ENCODE measurements at regions not wholly inside any gene's neighbourhood (a gene's known extent, or its start where the extent isn't known, plus 50 kb on each side); places are given as distances from the start of the nearest gene placed in this dataset.

DNA sequence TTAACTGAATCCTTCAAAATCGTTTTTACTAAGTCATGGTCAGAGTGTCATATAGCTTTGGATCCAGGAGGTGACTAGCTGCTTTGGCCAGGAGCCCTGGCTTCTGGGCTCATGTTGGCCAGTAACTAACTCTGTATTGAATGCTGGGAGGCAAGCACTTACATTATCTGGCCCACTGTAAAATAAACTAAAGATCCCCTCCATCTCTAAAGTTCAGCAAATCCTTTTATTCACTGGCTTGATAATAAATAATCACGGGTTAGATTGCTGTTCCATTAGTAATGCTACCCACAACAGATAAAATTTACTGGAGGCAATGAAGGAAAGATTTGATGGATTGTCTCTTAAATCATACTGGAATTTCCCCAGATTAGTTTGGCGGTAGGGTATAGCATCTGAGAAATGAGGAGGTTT is 382.2 kb upstream of the TLE4 start:
- H3K9ac ChIP-seq (ENCODE audit: low read depth in 1 of 2, low read length in 2 of 2) = no peak overlapping the region
- H3K4me3 ChIP-seq (ENCODE audit: low read length in 2 of 2) = no peak overlapping the region
- H3K27ac ChIP-seq (ENCODE audit: low read depth in 2 of 2, low read length in 2 of 2) = no peak overlapping the region
- H3K4me1 ChIP-seq (ENCODE audit: control insufficient read depth in 2 of 2, insufficient read depth in 2 of 2, low read length in 2 of 2) = no peaks in the 10 kb centered on the region
- H3K36me3 ChIP-seq (ENCODE audit: control insufficient read depth in 2 of 2, insufficient read depth in 2 of 2, low read length in 2 of 2) = no peaks in the 10 kb centered on the region
- H3K27me3 ChIP-seq (ENCODE audit: control insufficient read depth in 2 of 2, insufficient read depth in 2 of 2, low read length in 2 of 2) = no peaks in the 10 kb centered on the region
- no peaks in the 10 kb centered on the region for H3K9me3 ChIP-seq (ENCODE audit: control insufficient read depth in 2 of 2, low read length in 2 of 2)

DNA sequence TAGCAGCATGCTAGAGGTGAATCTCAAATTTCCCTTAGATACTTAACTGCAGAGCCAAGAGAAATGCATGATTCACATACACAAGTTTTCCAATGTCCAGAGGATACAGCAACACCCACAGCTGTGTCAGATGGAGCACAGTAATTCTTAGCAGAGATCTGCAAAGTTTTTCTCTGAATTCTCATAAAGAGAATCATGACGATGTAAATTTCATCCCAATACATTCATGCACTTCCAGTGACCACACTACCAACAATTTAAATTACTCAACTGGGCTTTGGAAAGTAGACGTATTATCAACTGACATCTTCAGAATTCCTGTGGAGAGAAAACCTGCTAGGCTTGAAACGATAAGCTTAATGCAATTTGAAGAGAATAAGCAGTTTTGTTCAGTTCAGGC is 378.8 kb upstream of the TLE4 start:
- Histone ChIP-seq H3K27ac (ENCODE audit: low read depth in 2 of 2, low read length in 2 of 2) (no peak overlapping the region), H3K9me3 (ENCODE audit: control insufficient read depth in 2 of 2, low read length in 2 of 2) (no peaks in the 10 kb centered on the region), H3K4me1 (ENCODE audit: control insufficient read depth in 2 of 2, insufficient read depth in 2 of 2, low read length in 2 of 2) (no peaks in the 10 kb centered on the region), H3K9ac (ENCODE audit: low read depth in 1 of 2, low read length in 2 of 2) (no peak overlapping the region), H3K27me3 (ENCODE audit: control insufficient read depth in 2 of 2, insufficient read depth in 2 of 2, low read length in 2 of 2) (no peaks in the 10 kb centered on the region), H3K4me3 (ENCODE audit: low read length in 2 of 2) (no peak overlapping the region), H3K36me3 (ENCODE audit: control insufficient read depth in 2 of 2, insufficient read depth in 2 of 2, low read length in 2 of 2) (no peaks in the 10 kb centered on the region)

DNA sequence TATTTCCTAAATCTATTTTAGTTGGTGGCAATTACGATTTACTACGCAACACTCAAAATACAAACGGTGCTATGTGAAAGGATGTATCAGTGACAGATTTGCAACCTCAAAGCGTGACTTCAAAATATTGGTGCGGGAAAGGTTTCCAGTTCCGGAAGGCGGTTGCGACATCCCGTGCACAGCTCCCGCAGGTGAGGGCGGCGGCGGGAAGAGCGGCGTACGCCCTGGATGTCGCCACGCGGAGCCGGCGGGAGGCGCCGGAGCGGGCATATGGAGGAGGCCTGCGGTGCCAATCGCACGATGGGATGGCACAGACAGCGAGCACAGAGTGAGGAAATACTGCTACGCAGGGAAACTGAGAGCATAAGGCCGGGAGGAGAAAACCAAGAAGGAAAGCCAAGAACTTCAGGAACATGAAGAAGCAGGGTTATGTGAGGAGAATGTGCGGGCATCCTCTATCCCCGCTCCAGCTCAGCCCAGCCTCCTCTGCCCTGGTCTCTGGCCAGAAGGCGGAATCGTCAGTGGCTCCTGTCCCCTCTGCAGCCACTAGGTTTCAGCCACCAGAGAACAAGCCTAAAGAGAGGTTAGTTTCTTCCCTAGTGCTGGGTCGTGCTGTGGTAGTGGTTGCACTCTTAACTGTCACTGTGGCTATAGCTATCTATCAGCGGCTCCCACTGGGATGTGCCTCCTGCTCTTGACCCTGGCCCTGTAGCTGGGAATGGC is 378.1 kb upstream of the TLE4 start:
- H3K36me3 ChIP-seq (ENCODE audit: control insufficient read depth in 2 of 2, insufficient read depth in 2 of 2, low read length in 2 of 2) = no peaks in the 10 kb centered on the region
- H3K9me3 ChIP-seq (ENCODE audit: control insufficient read depth in 2 of 2, low read length in 2 of 2) = no peaks in the 10 kb centered on the region
- H3K9ac ChIP-seq (ENCODE audit: low read depth in 1 of 2, low read length in 2 of 2) = no peak overlapping the region
- no peaks in the 10 kb centered on the region for H3K4me1 ChIP-seq (ENCODE audit: control insufficient read depth in 2 of 2, insufficient read depth in 2 of 2, low read length in 2 of 2)
- no peaks in the 10 kb centered on the region for H3K27me3 ChIP-seq (ENCODE audit: control insufficient read depth in 2 of 2, insufficient read depth in 2 of 2, low read length in 2 of 2)
- no peak overlapping the region for H3K4me3 ChIP-seq (ENCODE audit: low read length in 2 of 2)
- no peak overlapping the region for H3K27ac ChIP-seq (ENCODE audit: low read depth in 2 of 2, low read length in 2 of 2)

DNA sequence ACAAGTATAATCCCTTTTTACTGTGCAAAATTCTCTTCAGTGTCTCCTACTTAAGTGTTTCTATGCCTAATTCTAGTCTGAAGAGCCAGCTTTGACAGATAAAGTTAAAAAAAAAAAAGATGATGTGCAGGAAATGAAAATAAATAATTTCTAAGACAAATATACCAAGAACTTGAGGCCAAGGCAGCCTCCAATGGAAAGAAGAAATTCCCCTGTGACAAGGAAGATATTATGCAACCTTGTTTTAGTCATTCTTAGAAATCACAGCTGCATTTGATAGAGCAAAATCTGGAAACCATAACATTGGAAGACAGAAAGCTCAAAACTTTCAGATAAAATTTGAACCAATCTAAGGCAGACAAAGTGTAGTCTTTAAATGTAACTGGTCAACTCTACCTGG is 375.9 kb upstream of the TLE4 start:
- no peak overlapping the region for H3K9ac ChIP-seq (ENCODE audit: low read depth in 1 of 2, low read length in 2 of 2)
- no peaks in the 10 kb centered on the region for H3K36me3 ChIP-seq (ENCODE audit: control insufficient read depth in 2 of 2, insufficient read depth in 2 of 2, low read length in 2 of 2)
- H3K4me1 ChIP-seq (ENCODE audit: control insufficient read depth in 2 of 2, insufficient read depth in 2 of 2, low read length in 2 of 2) = no peaks in the 10 kb centered on the region
- no peak overlapping the region for H3K27ac ChIP-seq (ENCODE audit: low read depth in 2 of 2, low read length in 2 of 2)
- H3K27me3 ChIP-seq (ENCODE audit: control insufficient read depth in 2 of 2, insufficient read depth in 2 of 2, low read length in 2 of 2) = no peaks in the 10 kb centered on the region
- no peak overlapping the region for H3K4me3 ChIP-seq (ENCODE audit: low read length in 2 of 2)
- no peaks in the 10 kb centered on the region for H3K9me3 ChIP-seq (ENCODE audit: control insufficient read depth in 2 of 2, low read length in 2 of 2)

DNA sequence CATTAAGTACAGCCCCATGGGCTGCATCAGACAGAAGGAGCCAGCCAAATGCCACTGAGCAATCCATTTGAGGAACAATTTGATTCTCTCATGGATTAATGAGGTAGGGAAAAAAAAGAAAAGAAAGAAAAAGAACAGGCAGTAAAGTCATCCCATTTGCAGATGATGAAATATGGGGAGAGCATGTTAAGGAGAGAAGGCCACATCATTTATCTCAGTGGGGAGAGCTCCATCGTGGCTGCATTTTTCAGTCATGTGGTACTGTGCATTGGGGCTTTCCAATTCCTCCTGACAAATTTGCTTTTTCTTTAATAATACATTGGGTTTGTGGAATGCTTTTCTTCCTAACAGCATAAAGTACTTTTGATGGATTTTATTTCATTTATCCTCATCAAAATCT is 375.2 kb upstream of the TLE4 start:
- no peaks in the 10 kb centered on the region for H3K36me3 ChIP-seq (ENCODE audit: control insufficient read depth in 2 of 2, insufficient read depth in 2 of 2, low read length in 2 of 2)
- H3K4me1 ChIP-seq (ENCODE audit: control insufficient read depth in 2 of 2, insufficient read depth in 2 of 2, low read length in 2 of 2) = no peaks in the 10 kb centered on the region
- H3K27ac ChIP-seq (ENCODE audit: low read depth in 2 of 2, low read length in 2 of 2) = no peak overlapping the region
- no peaks in the 10 kb centered on the region for H3K27me3 ChIP-seq (ENCODE audit: control insufficient read depth in 2 of 2, insufficient read depth in 2 of 2, low read length in 2 of 2)
- no peak overlapping the region for H3K4me3 ChIP-seq (ENCODE audit: low read length in 2 of 2)
- H3K9me3 ChIP-seq (ENCODE audit: control insufficient read depth in 2 of 2, low read length in 2 of 2) = no peaks in the 10 kb centered on the region
- no peak overlapping the region for H3K9ac ChIP-seq (ENCODE audit: low read depth in 1 of 2, low read length in 2 of 2)

DNA sequence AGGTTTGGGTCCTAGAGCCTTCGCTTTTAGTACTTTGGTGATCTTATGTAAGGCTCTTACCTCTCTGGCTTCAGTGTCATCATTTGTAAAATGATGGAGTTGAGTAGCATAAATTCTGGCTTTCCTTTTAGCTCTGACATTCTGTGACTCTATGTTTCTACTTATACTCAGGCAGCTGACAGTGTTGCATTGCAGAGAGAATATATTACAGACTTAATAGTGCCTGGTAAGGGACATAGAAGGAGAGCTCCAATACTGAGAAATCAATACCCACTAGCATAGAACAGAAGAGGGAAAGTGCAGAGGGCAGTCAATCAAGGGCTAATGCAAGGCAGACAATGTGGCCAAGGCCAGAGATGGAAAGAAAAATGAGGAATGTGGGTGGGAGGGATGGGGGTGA is 371.4 kb upstream of the TLE4 start:
- Histone ChIP-seq H3K27me3 (ENCODE audit: control insufficient read depth in 2 of 2, insufficient read depth in 2 of 2, low read length in 2 of 2) (no peaks in the 10 kb centered on the region), H3K4me3 (ENCODE audit: low read length in 2 of 2) (no peak overlapping the region), H3K27ac (ENCODE audit: low read depth in 2 of 2, low read length in 2 of 2) (no peak overlapping the region), H3K4me1 (ENCODE audit: control insufficient read depth in 2 of 2, insufficient read depth in 2 of 2, low read length in 2 of 2) (no peaks in the 10 kb centered on the region), H3K9ac (ENCODE audit: low read depth in 1 of 2, low read length in 2 of 2) (no peak overlapping the region), H3K36me3 (ENCODE audit: control insufficient read depth in 2 of 2, insufficient read depth in 2 of 2, low read length in 2 of 2) (no peaks in the 10 kb centered on the region), H3K9me3 (ENCODE audit: control insufficient read depth in 2 of 2, low read length in 2 of 2) (no peaks in the 10 kb centered on the region)

DNA sequence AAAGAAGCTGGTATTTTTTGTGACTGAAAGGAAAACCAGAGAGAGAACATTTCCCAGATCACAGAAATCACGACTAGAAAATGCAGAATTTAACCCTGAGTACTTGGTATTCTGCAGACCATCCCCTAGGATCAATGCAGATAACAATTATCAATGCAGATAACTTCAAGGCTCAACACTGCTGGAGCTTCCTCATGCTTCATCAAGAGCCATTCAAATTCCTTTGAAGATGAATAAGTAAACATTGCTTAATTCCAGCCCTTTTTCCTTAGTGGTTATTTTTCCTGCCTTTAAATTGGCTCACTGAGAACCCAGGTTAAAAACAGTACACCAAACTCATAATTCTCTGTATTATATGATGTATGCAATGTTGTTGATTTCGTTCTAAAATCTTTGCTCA is 370.1 kb upstream of the TLE4 start:
- no peaks in the 10 kb centered on the region for H3K36me3 ChIP-seq (ENCODE audit: control insufficient read depth in 2 of 2, insufficient read depth in 2 of 2, low read length in 2 of 2)
- H3K4me3 ChIP-seq (ENCODE audit: low read length in 2 of 2) = no peak overlapping the region
- no peaks in the 10 kb centered on the region for H3K9me3 ChIP-seq (ENCODE audit: control insufficient read depth in 2 of 2, low read length in 2 of 2)
- no peak overlapping the region for H3K9ac ChIP-seq (ENCODE audit: low read depth in 1 of 2, low read length in 2 of 2)
- no peak overlapping the region for H3K27ac ChIP-seq (ENCODE audit: low read depth in 2 of 2, low read length in 2 of 2)
- H3K27me3 ChIP-seq (ENCODE audit: control insufficient read depth in 2 of 2, insufficient read depth in 2 of 2, low read length in 2 of 2) = no peaks in the 10 kb centered on the region
- no peaks in the 10 kb centered on the region for H3K4me1 ChIP-seq (ENCODE audit: control insufficient read depth in 2 of 2, insufficient read depth in 2 of 2, low read length in 2 of 2)

DNA sequence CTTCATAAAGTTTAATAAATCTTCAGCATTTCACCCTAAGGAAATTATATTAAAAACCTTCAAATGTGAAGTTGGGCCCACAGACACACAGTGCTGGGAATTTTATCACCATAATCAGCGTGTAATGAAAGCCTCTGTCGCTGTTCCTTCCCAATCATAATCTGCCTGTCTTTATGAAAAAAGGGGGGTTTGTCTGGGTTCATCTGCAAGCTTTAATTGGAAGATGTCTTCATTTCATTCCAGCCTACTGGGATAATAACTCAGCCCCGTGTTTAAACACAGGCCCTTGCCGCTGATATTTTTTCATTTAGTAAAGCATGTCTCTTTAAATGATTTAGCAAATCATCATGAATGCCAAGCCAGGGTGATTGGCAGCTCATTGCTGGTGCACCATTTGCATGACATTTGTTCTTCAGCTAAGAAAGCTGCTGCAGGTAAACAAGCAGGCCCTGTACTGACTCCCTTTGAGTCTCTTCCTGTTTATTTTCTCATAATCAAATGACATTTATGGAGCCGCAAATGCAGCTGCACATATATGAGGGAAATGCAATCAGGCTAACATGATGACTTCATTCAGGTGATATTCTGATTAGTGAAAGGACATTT is 362.9 kb upstream of the TLE4 start:
- Histone ChIP-seq H3K9me3 (ENCODE audit: control insufficient read depth in 2 of 2, low read length in 2 of 2) (no peaks in the 10 kb centered on the region), H3K4me3 (ENCODE audit: low read length in 2 of 2) (no peak overlapping the region), H3K27me3 (ENCODE audit: control insufficient read depth in 2 of 2, insufficient read depth in 2 of 2, low read length in 2 of 2) (no peaks in the 10 kb centered on the region), H3K27ac (ENCODE audit: low read depth in 2 of 2, low read length in 2 of 2) (no peak overlapping the region), H3K4me1 (ENCODE audit: control insufficient read depth in 2 of 2, insufficient read depth in 2 of 2, low read length in 2 of 2) (no peaks in the 10 kb centered on the region), H3K36me3 (ENCODE audit: control insufficient read depth in 2 of 2, insufficient read depth in 2 of 2, low read length in 2 of 2) (no peaks in the 10 kb centered on the region), H3K9ac (ENCODE audit: low read depth in 1 of 2, low read length in 2 of 2) (no peak overlapping the region)

DNA sequence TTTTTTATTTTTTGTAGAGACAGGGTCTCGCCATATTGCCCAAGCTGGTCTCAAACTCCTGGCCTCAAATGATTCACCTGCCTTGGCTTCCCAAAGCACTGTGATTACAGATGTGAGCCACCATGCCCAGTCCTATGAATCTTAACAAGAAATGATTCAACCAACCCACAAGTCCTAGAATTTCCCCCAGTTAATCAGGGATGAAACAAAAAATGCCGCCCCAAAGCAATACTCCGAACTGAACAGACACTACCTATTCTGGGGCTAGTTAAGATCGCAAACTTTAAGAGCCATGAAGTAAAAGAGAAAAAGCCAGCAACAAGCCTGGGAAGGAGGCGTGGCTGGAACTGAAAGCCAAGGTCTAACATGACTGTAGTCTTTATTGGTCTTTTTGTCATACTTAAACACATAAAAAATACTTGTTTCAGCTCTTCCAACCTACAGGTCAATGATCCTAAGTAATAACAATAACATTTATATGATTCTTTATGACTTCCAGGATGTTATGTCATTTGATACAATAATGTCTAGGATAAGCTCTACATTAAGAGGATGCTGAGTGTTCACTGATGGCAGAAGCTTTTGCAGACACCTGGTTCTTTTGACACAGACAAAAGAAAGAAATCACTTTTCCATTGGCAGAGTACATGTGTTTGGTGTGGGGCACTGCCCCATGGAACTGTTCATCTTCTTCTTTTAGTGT is 361.1 kb upstream of the TLE4 start:
- Histone ChIP-seq H3K9ac (ENCODE audit: low read depth in 1 of 2, low read length in 2 of 2) (no peak overlapping the region), H3K4me1 (ENCODE audit: control insufficient read depth in 2 of 2, insufficient read depth in 2 of 2, low read length in 2 of 2) (no peaks in the 10 kb centered on the region), H3K4me3 (ENCODE audit: low read length in 2 of 2) (no peak overlapping the region), H3K36me3 (ENCODE audit: control insufficient read depth in 2 of 2, insufficient read depth in 2 of 2, low read length in 2 of 2) (no peaks in the 10 kb centered on the region), H3K27me3 (ENCODE audit: control insufficient read depth in 2 of 2, insufficient read depth in 2 of 2, low read length in 2 of 2) (no peaks in the 10 kb centered on the region), H3K9me3 (ENCODE audit: control insufficient read depth in 2 of 2, low read length in 2 of 2) (no peaks in the 10 kb centered on the region), H3K27ac (ENCODE audit: low read depth in 2 of 2, low read length in 2 of 2) (no peak overlapping the region)

DNA sequence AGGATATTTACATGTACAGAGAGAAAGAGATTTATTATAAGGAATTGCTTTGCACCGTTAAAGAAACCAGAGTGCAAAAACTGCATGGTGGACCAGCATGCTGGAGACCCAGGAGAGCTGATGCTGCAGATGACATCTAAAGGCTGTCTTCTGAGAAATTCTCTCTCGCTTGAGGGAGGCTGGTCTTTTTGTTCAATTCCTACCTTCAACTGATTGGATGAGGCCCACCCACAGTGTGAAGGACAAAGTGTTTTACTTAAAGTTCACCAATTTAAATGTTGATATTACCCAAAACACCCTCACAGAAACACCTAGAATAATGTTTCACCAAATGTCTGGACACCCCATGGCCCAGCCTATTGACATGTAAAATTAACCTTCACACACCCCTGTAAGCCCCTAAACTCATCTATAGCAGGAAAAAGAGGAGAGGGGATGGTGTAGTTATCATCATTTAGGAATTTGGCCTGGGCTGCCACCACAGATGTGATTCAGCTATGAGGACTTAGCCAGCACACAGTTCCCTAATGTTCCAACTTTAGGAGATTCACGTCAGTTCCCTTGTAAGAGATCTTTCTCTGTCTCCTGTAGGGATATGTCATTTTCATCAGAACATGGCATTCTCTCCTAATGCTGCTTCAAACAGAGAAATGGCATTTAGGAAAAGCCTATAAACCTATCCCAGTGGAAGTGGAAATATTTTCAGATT is 358.2 kb upstream of the TLE4 start:
- Histone ChIP-seq H3K4me3 (ENCODE audit: low read length in 2 of 2) (no peak overlapping the region), H3K36me3 (ENCODE audit: control insufficient read depth in 2 of 2, insufficient read depth in 2 of 2, low read length in 2 of 2) (no peaks in the 10 kb centered on the region), H3K9ac (ENCODE audit: low read depth in 1 of 2, low read length in 2 of 2) (no peak overlapping the region), H3K9me3 (ENCODE audit: control insufficient read depth in 2 of 2, low read length in 2 of 2) (no peaks in the 10 kb centered on the region), H3K27ac (ENCODE audit: low read depth in 2 of 2, low read length in 2 of 2) (no peak overlapping the region), H3K27me3 (ENCODE audit: control insufficient read depth in 2 of 2, insufficient read depth in 2 of 2, low read length in 2 of 2) (no peaks in the 10 kb centered on the region), H3K4me1 (ENCODE audit: control insufficient read depth in 2 of 2, insufficient read depth in 2 of 2, low read length in 2 of 2) (no peaks in the 10 kb centered on the region)

Data from mucosa of rectum (tissue), 2 donors.